GM06990 (cell line): ENCODE measurements at regions not wholly inside any gene's neighbourhood (a gene's known extent, or its start where the extent isn't known, plus 50 kb on each side); places are given as distances from the start of the nearest gene placed in this dataset.

ENCODE experiments used
- DNase-seq: peaks from one replicate; pipeline ENCODE4 v3.0.0-alpha.2; 2011; ENCODE audit not compliant: insufficient read length; ENCODE audit errors: extremely low read depth
- H3K27me3 ChIP-seq: replicated peaks from 2 replicates; pipeline ENCODE4 v1.6.0; 2011; ENCODE audit warnings: low read length; ENCODE audit not compliant: control insufficient read depth, insufficient read depth
- H3K36me3 ChIP-seq: 2 replicates; pipeline ENCODE4 v1.5.1; 2011; ENCODE audit warnings: low read length; ENCODE audit not compliant: control insufficient read depth, insufficient read depth
- H3K4me3 ChIP-seq: replicated peaks from 2 replicates; pipeline ENCODE4 v1.5.1; 2011; ENCODE audit warnings: low read depth, mild to moderate bottlenecking, control low read depth, low read length
- TF ChIP-seq, protein P1 (sequence below): IDR thresholded peaks from 2 replicates; pipeline ENCODE4 v1.5.1; 2011; ENCODE audit warnings: low read length, control low read depth, mild to moderate bottlenecking, inconsistent platforms; ENCODE audit not compliant: insufficient read depth, poor library complexity, severe bottlenecking

GRCh38 chr11:127640561-127641451, 640.2 kb upstream of the KIRREL3 start:
- no peaks in the 10 kb centered on the region for H3K36me3 ChIP-seq
- TF ChIP-seq, protein P1, sequence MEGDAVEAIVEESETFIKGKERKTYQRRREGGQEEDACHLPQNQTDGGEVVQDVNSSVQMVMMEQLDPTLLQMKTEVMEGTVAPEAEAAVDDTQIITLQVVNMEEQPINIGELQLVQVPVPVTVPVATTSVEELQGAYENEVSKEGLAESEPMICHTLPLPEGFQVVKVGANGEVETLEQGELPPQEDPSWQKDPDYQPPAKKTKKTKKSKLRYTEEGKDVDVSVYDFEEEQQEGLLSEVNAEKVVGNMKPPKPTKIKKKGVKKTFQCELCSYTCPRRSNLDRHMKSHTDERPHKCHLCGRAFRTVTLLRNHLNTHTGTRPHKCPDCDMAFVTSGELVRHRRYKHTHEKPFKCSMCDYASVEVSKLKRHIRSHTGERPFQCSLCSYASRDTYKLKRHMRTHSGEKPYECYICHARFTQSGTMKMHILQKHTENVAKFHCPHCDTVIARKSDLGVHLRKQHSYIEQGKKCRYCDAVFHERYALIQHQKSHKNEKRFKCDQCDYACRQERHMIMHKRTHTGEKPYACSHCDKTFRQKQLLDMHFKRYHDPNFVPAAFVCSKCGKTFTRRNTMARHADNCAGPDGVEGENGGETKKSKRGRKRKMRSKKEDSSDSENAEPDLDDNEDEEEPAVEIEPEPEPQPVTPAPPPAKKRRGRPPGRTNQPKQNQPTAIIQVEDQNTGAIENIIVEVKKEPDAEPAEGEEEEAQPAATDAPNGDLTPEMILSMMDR = no peak
- DNase-seq = no peak
- no peaks in the 10 kb centered on the region; the same call in 1 of the 2 replicates for H3K27me3 ChIP-seq
- no peak overlapping the region for H3K4me3 ChIP-seq

GRCh38 chr11:127639916-127640315, 639.3 kb upstream of the KIRREL3 start:
- TF ChIP-seq, protein P1 = no peak
- H3K36me3 ChIP-seq = no peaks in the 10 kb centered on the region
- no peaks in the 10 kb centered on the region; the same call in 1 of the 2 replicates for H3K27me3 ChIP-seq
- H3K4me3 ChIP-seq = no peak overlapping the region
- DNase-seq = no peak

GRCh38 chr11:127632976-127633680, 632.6 kb upstream of the KIRREL3 start:
- DNase-seq = no peak
- TF ChIP-seq, protein P1 = no peak
- Histone ChIP-seq H3K27me3 (no peaks in the 10 kb centered on the region), H3K36me3 (no peaks in the 10 kb centered on the region), H3K4me3 (no peak overlapping the region)

- TF ChIP-seq, protein P1 = no peak
- no peaks in the 10 kb centered on the region for H3K27me3 ChIP-seq
- no peak for DNase-seq
- no peak overlapping the region for H3K4me3 ChIP-seq
- no peaks in the 10 kb centered on the region for H3K36me3 ChIP-seq
These were observed 632.0 kb upstream of the KIRREL3 start for GRCh38 chr11:127632546-127632945.

GRCh38 chr11:127631974-127632373, 631.4 kb upstream of the KIRREL3 start:
- Histone ChIP-seq H3K36me3 (no peaks in the 10 kb centered on the region), H3K27me3 (no peaks in the 10 kb centered on the region), H3K4me3 (no peak overlapping the region)
- no peak for DNase-seq
- TF ChIP-seq, protein P1 = no peak
